OCI-LY1 (cell line): ENCODE measurements at regions not wholly inside any gene's neighbourhood (a gene's known extent, or its start where the extent isn't known, plus 50 kb on each side); places are given as distances from the start of the nearest gene placed in this dataset.

Experiments used
- CTCF ChIP-seq: fragments of 200-600 bp; sonication (generic), shearing (Covaris generic); IDR thresholded peaks from 2 replicates; pipeline ENCODE4 v1.5.1; 2017; ENCODE audit warnings: mild to moderate bottlenecking, antibody characterized with exemption, low read length, moderate library complexity, mixed read lengths
- EZH2 ChIP-seq: fragments of 200-600 bp; sonication (generic), shearing (Covaris generic); IDR thresholded peaks from 2 replicates; pipeline ENCODE4 v1.8.0; 2017; ENCODE audit warnings: borderline replicate concordance, mixed run types, mild to moderate bottlenecking, antibody characterized with exemption, low read length, moderate library complexity, mixed read lengths

DNA sequence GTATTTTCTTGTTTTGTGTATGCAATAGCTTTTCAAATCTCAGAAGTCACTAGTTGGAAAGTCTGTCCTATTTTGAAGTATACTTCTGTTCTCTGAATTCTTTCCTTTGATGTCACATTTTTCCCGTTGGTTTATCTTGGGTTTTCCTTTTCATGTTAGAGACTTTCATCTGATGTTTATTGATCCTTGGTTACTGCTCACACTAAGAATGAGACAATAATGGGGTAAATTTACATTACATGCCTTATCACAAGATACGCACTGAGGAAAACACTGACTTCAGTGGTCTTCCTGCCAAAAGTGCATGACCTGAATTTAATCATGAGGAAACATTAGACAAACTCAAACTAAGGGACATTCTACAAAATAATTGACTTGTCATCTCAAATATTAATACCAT, 63.5 kb upstream of the C1GALT1 start:
- TF ChIP-seq CTCF (no peak), EZH2 (no peak)
